Superior temporal gyrus (tissue), 1 donor: ENCODE measurements at regions not wholly inside any gene's neighbourhood (a gene's known extent, or its start where the extent isn't known, plus 50 kb on each side); places are given as distances from the start of the nearest gene placed in this dataset.
A peak's percentile ranks its signal among the peaks of the same experiment; 100 is the strongest.
"Not testable (repeated sequence)": the region's sequence is repeated elsewhere in the genome, so short reads cannot be mapped to it uniquely, and the experiment has no call there.

ENCODE experiments used
- DNase-seq: peaks from one replicate; pipeline ENCODE4 v3.0.0-alpha.2; 2016; ENCODE audit errors: extremely low spot score

DNA sequence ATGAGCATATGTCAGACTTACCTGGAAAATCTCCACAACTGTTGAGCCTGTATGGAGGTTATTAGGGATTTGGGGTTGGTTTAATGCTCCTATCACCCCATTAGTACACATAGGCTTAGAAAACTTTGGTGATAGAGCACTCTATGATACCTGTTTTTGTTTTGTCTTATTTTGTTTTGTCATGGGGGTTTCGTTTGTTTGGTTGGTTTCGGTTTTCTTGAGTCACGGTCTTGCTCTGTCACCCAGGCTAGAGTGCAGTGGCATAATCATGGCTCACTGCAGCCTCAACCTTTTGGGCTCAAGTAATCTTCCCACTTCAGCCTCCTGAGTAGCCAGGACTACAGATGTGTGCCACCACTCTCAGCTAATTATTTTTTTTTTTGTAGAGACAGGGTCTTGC, 70.0 kb downstream of the MZT1 start:
- DNase-seq, result no peak

DNA sequence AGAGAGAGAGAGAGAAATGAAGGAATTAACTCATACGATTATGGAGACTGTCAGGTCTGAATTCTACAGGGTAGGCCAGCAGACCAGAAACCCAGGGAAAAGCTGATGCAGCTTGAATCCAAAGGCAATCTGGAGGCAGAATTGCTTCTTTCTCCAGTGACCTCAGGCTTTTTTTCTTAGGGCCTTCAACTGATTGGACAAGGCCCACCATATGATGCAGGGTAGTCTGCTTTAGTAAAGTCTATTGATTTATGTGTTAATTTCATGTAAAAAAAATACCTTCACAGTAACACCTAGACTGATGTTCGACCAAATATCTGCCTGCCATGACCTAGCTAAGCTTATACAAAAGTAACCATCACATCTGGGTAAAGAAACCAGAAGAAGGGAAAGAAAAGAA, 71.1 kb downstream of the MZT1 start:
- DNase-seq, result no peak

DNA sequence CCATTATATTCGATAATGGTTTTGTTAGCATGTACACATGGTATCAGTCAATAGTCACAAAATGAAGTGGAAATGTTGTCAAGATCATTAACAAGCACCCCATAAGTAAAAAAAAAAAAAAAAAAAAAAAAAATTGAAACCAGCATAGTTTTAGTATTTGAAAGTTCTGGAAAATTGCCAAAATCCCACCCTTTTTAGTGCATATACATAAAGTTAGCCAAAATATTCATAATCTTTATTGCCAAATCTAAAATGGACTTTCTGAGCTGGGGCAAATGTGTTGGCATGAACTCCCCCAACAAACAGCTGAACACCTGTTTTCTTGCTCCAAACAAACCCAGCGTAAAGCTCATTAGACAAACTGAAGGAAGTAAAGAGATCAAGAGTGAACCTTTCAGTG, 73.9 kb downstream of the MZT1 start:
- no peak for DNase-seq

DNA sequence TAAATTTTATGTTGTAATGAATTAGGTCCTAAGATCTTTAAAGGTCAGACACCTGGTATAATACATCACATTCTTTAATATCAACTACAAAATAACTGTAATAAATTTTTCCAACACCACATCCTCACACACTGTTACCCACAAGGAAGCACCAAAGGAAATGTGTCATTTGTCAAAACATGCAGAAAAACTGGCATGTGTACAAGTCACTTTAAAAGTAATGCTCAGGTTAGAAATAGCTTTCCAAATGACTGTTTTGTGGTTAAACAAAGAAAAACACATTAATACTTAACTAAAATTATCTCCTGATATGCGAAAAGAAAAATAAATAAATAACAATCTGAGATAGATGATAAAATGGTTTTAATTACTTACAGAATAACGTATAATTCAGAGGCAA, 74.7 kb downstream of the MZT1 start:
- no peak for DNase-seq

DNA sequence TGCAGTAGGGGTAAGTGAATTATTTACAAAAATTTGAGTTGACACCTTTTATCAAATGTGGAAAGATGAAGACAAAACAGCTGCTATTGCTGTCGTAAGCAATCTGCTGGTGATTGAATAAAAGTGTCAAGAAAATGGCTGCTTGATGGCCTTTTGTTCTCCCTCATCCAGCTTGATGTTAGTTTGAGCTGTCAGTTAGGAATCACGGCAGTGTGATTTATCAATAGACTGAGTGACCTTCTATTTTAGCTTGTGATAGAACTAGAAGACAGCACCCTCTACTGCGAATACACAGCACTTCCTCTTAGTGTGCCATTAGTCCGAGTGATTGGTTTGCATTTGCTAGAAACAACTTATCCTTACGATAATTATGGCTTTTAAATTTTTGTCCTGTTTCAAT, 76.3 kb downstream of the MZT1 start:
- DNase-seq, result peak; percentile 24

DNA sequence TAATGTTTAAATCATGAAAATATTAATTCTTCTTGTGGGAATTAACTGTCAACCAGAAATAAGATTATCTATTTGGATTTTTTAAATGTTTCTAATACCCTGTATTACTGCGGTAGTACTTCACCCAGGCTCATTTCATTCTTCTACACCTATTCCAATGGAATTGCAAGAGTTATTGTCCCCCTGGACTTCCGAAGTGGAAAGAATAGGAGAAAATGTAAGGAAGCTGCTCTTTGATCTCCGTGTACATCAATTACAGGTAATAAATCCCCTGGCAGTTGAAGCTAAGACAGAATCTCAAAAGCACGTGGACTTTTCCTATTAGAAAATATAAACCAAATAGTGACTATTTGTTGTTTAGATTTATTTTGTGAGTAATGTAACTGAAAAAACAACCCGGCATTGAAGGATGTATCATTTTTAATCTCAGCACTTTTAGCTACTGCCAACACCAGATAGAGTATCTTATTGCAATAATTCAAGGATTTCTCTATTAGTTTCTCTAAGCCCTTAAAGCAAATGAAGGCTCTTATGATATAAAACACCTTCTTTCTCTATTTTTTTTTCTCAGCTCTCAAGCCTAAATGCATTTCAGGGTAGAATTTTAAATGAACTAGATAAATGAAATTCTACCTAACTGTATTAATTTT, 77.3 kb downstream of the MZT1 start:
- no peak for DNase-seq

DNA sequence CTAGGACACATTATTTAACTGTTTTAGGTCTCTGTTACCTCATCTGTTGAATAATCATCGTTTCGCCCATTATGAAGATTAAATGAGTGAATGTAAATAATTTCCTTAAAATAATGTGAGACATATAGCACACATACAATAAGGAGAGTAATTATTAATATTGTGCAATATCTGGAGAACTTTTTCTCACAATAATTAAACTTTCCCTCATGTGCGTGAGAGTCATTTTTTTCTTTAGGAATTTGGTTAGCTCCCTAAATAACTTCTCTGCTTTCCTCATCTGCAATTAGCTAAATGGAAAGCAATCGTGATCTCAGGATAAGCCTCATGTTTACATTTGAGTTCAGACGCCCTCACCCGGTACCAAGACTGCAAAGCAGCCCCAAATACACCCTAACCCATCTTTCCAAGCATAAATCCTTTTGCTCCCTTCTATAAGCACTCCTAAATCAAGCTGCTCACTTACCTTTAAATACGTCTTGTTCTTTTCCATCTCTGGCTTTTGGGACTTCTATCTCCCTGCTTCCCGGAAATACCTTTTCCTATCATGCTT, 78.8 kb downstream of the MZT1 start:
- DNase-seq, result no peak

DNA sequence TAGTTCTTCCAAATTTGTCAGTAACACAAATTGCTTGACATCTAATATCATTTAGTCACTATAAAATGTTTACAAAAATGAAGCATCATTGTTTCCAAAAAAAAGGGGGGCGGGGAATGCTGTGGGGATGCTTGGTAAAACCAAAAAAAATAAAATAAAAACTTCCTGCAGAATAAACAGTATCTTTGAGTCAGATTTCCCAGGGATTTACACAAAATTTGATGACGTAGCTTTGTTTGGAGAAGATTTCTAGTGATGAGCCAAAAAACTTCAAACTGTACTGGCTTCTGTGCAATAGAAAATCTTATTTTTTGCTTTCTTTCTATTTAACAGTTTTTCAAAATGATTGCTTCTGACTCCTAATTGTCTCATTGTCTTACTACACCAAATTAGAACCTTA, 80.0 kb downstream of the MZT1 start:
- no peak for DNase-seq

DNA sequence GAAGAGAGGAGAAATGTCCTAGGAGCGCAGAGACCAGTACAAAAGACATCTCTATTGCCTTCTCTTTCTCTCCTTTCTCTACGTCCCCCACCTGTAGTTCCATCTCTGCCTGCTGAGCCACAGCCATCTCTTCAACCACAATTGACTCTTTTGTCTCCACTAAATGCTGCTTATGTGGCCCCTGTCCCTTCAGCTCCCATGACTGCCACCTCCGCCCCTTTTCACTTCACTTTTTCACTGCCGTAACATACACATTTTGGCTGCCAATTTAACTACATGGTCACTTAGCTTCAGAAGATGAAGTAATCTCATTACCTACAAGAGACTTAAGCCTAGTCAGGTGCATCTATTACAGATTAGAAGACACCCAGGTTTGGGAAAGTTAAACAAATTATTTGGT, 81.9 kb downstream of the MZT1 start:
- no peak for DNase-seq

DNA sequence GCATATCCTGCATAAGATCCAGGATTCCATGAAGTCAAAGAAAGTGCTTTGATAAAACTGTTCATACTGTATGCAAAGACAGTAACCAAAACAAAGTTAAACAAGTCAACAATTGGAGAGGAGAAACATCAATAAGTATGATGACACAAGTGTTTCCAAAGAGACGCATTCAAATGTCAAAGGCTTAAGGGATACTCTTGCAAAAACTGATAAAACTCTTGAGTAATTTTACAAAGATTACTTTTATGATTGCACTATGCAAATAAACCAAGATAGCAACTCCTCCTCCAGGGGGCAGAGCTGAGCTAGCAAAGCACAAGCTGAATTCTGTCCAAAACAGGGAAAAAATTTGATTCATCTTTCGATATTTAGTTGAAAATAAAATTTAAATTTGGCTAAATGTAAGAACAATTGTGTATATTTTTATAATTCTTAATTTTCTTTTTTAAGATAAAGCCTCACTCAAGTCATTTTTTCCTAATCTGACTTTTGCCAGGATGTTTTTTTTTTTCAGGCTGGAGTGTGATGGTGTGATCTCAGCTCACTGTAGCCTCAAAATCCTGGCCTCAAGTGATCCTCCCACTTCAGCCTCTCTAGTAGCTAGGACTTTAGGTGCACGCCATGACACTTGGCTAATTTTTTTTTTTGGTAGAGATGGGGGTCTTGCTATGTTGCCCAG, 84.0 kb downstream of the MZT1 start:
- peak; percentile 43 for DNase-seq

DNA sequence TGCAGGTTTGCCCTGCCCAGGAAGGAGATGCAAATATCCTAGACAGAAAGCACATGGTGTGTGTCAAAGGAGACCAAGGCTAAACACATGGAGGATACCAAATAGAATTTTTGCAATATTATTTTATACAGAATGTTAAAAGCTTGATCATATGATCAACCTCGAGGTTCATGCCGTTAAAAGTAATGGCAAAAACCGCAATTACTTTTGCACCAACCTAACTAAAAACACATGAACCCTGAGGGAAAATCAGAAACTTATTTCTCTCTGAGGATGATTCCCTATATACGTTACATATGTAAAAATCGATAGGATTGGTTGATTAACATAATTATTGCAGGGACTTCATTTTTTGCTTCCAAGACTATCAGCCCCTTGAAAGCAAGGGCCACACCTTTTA, 88.1 kb downstream of the MZT1 start:
- DNase-seq, result no peak

DNA sequence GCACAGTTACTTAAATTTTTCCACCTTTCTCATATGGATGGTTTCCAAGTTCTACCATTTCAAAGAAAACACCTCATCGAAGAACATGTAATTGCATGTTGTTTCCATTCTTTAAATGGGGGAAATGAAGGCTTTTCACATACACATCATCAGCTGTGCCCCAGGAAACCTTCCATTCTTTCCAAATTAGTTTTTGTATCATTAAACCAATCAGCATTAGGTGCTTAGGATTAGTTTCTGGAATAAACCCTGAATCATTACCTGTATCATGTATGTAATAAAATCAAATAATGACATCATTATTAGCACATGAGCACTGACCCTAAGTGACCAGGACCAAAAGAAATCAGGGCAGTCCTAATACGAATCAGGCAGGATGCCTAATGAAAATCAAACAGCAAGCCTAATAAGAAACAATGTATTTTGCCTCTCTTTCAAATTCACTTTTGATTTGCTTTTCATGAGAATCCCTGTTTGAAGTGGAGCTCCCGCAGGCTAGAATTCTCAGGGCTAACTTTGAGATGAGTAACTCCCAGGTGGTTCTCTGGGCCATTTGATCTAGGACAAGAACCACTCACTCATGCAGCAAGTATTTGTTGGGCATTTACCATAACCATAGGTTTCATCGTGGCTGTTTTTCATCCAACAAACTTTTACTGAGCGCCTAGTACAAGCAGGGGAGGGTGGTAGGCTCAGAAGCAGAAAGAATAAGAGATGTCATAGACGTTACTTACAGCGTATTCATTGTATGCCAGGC, 89.2 kb downstream of the MZT1 start:
- DNase-seq, result no peak

DNA sequence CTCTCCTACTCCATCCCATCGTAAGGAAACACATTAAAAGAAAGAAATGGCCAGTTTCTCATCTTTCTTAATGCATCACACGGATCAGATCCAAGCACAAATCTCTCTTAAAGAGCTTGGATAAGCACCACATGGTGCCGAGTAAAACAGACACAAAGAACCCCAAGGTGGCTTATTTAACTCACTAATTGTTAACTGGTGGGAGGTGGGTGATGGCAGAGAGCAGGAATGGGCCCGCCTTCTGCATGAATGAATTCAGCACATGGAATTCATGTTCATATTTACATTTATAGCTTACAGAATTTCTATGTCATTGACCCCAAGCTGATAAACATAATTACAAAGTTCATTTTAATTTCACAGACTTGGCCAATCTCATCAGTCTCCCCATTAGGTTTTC, 89.9 kb downstream of the MZT1 start:
- DNase-seq, result no peak

DNA sequence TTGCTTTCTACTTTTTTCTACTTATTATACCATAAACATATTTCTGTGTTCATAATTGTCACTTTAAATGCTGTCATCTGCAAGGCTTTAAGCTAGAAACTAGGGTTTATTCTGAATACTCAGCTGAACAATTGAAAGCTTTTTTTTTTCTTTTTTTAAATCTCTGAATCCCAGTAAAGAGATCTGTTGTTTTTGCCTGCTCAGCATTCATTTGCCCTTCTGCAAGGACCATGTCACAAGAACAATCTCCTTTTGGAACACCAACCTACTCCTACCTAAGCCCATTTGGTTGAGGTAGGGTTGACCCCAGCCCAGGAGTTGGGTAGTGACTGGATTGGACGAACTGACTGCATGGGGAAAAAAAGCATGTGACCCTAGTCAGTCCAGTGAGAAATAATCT, 92.6 kb downstream of the MZT1 start:
- DNase-seq, result no peak

DNA sequence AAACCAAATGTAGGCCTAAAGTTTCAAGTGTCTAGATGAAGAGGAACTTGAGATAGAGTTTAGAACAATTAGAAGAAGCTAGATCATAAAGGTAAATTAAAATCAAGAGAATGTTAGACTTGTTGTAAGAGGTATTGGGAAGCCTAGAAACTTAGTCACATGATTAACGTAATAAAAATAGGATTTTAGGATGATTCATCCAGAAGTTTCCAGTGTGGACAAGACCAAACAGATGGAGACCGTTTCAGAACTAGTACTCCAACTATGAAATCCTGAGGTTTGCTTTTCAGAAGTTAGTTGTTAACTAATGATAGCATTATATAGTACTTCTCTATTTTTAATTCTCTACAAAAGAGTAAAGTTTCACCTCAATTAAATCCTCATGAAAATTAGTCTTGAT, 104.9 kb downstream of the MZT1 start:
- DNase-seq, result no peak

DNA sequence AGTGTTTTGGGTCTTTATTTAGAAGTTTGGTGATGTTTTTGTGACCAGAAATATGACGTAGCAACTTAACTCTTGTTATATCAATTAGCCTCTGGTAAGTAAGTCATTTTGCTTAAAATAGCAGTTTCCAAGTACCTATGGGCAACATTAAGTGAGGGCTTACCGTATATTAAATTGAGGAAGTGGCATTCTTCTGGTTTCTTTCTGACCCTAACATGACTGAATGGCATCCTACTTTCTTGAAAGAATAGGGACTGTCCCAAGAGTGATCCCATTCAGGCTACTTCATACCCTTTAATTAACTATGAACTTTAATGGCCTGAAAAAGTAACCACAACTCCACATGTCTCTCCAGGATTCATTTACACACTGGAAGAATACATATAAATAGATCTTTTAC, 106.6 kb downstream of the MZT1 start:
- DNase-seq, result no peak

DNA sequence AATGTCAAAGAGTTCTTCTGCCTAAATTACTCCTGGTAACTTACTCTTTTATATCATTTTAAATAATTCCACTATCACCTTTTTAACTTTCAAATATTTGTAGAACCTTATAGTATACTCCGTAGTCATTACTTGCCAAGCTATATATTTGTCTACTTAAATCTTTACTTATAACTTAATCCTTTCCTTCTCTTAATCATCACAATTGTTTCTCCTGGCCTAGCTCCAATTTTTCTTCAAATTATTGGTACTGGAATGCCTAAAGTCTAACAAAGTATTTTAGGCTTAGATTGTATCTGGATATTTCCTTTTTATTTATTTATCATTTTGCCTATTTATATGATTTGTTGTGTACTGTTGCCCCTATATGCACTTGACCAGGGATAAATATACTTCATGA, 109.5 kb downstream of the MZT1 start:
- no peak for DNase-seq

DNA sequence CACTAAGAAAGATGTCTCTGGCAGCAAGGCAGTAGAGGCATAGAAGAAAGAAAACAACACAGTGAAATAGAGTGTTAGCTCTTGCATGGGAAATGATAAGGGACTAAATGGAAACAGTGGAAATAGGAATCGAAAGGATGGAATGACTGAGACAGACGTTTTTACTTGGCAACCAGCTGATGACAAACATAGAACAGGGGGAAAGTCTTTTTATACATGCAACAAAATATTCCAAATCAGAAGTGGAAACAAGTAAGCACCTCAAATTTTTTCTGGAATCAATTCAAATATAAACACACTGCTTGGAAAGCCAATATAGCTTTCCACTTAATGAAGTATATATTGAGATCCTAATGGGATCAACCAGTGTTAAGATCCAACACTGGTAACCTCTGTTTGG, 110.2 kb downstream of the MZT1 start:
- no peak for DNase-seq

DNA sequence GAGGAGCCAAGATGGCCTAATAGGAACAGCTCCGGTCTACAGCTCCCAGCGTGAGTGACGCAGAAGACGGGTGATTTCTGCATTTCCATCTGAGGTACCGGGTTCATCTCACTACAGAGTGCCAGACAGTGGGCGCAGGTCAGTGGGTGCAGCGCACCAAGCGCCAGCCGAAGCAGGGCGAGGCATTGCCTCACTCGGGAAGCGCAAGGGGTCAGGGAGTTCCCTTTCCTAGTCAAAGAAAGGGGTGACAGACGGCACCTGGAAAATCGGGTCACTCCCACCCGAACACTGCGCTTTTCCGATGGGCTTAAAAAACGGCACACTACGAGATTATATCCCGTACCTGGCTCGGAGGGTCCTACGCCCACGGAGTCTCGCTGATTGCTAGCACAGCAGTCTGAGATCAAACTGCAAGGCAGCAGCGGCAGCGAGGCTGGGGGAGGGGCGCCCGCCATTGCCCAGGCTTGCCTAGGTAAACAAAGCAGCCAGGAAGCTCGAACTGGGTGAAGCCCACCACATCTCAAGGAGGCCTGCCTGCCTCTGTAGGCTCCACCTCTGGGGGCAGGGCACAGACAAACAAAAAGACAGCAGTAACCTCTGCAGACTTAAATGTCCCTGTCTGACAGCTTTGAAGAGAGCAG, 117.1 kb downstream of the MZT1 start:
- not testable (repeated sequence) for DNase-seq

DNA sequence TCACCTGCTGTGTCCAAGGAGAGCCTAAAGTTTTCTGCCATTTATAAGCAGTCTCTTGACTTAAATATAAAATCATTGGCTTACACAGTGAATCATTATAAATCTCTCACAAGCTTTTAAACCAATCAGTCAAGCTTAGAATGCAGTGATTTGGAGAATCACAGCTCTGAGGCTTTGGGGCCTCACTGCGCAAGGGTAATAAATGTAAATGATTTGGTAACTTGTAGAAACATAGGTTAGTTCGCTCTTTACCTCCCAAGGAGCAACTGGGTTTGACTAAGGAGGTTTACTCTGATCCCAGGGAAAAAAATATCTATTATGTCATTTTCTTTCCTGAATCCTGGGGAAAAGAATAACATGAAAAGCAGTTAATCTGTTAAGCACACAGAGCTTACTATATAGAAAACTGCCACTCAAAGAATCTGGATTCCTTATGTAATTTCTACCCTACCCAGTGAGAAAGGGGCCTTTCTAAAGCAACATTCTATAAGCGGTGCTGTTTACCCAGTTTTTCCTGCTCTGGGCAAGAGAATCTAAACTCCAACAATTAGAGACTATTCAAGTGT, 128.2 kb downstream of the MZT1 start:
- DNase-seq, result no peak

DNA sequence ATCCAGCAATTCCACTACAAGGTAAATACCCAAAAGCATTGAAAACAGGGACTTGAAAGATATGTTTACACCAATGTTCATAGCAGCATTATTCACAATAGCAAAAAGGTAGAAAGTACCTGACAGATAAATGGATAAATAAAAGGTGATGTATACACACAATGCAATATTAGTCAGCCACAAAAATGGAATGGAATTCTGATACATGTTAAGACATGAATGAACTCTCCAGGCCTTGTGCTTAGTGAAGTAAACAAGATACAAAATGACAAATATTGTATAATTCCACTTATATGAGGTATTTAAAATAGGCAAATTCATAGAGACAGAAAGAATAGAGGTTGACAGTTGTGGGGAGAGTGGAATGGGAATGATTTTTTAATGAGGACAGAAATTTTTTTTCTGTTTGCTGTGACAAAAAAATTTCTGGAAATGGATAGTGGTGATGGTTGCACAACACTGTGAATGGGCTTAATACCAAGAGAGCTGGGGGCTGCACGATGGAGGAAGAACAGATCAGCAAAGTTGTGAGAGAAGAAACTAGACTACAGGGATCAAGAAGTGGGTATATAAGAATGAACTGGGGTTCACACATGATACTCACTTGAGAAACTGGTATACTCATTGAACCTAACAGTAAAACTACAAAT, 137.2 kb downstream of the MZT1 start:
- DNase-seq, result no peak

DNA sequence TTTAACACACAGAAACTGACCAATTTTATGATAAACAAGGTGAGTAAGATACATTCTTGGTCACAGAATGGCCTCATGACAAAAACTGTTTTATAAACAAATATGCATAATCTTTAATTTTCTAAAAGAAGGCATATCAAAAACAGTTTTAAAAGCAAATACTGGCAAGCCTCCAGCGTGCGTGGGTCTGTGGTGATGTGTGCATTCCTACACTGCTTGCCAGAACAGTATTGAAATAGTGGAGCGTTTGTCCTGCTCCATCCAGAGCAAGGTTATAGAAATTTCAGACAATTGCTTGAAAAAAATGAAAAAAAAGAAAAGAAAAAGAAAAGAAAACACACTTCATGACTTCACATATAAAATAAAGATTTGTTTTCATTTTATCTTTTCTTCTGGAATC, 140.9 kb downstream of the MZT1 start:
- no peak for DNase-seq
